Activated CD8-positive, alpha-beta memory T cell treated with anti-CD3 and anti-CD28 coated beads for 36 hours (primary cell): ENCODE measurements at regions not wholly inside any gene's neighbourhood (a gene's known extent, or its start where the extent isn't known, plus 50 kb on each side); places are given as distances from the start of the nearest gene placed in this dataset.
"Not testable (repeated sequence)": the region's sequence is repeated elsewhere in the genome, so short reads cannot be mapped to it uniquely, and the experiment has no call there.

Experiments used
- CTCF ChIA-PET: fragments of 350-600 bp; sonication (Branson Sonifier 250); formaldehyde crosslinking; loops from one replicate; lab custom pipeline; 2021; ENCODE audit warnings: antibody characterized with exemption; lab: Charles Lee
- POLR2A ChIA-PET: fragments of 350-600 bp; sonication (Branson Sonifier 250); formaldehyde crosslinking; loops from one replicate; lab custom pipeline; 2021; ENCODE audit warnings: antibody characterized with exemption; lab: Charles Lee

DNA sequence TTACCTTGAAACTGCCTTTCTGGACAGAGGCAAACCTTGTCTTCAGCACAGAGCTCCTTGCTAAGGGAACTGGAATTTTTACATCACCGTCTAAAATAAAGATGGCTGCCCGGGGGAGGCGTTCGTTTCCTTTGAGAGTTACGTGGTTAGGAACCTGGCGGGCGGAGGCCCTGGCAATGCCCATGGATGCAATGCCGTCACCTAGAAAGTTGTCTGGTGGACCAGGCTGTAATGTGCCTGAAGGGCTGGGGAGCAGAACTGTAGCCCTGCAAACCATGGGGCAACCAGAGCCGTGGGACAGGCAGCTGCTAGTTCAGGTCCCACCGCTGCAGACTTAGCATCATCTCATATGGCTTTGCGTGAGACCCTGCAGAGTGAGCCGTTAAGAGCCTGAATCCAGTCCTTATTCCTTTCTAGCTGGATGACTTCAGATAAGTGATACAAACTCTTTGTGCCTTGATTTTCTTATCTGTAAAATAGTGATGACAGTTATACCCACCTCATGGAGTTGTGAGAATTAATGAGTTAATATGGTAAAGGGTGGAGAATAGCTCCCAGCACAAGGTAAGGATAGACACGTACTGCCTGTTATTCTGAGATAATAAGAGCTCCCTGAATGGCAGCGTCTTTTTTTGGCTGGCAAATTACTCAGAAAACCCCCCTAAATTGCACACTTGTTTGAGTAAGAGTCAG is 219.7 kb downstream of the EMX2 start:
- ChIA-PET CTCF (no interaction called here), POLR2A (no interaction called here)

- POLR2A ChIA-PET = no interaction called here
- CTCF ChIA-PET = no interaction called here
Measured at GRCh38 chr10:117762819-117763172, 220.2 kb downstream of the EMX2 start.

DNA sequence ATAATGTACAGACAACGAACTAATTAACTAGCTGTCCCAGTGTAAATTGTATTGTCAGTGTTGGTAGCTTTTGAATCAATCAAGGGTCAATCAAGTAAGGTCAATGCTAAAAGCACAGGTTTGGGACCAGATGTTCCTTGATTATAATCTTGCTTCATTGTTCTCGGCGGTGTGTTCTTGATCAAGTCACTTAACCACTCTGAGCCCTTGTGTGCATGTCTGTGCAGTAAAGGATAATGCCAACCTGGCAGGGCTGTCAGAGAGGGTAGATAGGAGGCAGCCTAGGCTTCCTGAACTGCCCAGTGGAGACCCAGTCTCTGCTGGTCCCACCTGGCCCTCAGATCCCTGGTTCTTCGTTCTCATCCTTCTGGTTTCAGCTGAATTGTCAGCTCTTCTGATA is 221.0 kb downstream of the EMX2 start:
- CTCF ChIA-PET = no interaction called here

GRCh38 chr10:117768333-117769042 is 225.9 kb downstream of the EMX2 start:
- POLR2A ChIA-PET = no interaction called here
- CTCF ChIA-PET = no interaction called here

More for the DNA sequence above, 221.0 kb downstream of the EMX2 start:
- POLR2A ChIA-PET = no interaction called here

DNA sequence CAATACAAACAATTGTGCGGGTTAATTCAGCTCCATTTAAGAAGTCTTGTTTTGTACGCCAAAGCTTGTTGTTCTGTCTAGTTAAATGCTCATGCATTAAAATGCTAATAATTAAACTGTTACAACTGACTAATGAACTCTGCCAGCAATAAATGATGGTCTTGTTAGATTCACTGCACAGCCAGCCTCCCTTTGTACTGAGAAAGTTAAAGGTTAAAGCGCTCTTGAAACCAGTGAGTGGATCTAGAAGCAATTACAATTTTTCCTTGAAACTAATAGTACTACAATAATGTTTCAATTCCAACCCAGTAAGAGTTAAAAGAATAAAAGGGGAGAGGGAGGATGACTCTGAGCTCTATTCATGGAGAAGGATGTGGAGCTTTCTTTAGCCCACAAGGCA is 233.0 kb downstream of the EMX2 start:
- CTCF ChIA-PET = no interaction called here
- POLR2A ChIA-PET = no interaction called here

- POLR2A ChIA-PET, CTCF ChIA-PET: not testable (repeated sequence)
Measured at GRCh38 chr10:117777222-117777621, 234.7 kb downstream of the EMX2 start.

GRCh38 chr10:117778241-117778640 is 235.7 kb downstream of the EMX2 start:
- CTCF ChIA-PET = no interaction called here
- POLR2A ChIA-PET = no interaction called here

DNA sequence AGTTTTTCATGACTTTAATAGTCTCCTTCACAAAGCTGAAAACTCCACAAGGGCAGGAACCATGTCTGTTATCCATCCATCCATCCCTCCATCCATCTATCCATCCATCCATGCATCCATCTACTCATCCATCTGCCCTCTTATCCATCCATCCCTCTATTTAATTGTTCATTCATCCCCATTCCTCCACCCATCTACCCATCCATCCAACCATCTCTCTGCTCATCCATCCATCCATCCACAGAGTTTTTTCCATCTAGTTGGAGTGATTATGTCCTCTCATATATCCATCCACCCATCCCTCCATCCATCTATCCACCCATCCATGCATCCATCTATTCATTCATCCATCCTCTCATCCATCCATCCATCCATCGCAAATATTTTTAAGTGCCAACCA is 237.9 kb downstream of the EMX2 start:
- POLR2A ChIA-PET = no interaction called here
- CTCF ChIA-PET = no interaction called here

- CTCF ChIA-PET = no interaction called here
- POLR2A ChIA-PET = no interaction called here
Measured at GRCh38 chr10:117781216-117781831, 238.8 kb downstream of the EMX2 start.

GRCh38 chr10:117782276-117782675 is 239.7 kb downstream of the EMX2 start:
- CTCF ChIA-PET = no interaction called here

DNA sequence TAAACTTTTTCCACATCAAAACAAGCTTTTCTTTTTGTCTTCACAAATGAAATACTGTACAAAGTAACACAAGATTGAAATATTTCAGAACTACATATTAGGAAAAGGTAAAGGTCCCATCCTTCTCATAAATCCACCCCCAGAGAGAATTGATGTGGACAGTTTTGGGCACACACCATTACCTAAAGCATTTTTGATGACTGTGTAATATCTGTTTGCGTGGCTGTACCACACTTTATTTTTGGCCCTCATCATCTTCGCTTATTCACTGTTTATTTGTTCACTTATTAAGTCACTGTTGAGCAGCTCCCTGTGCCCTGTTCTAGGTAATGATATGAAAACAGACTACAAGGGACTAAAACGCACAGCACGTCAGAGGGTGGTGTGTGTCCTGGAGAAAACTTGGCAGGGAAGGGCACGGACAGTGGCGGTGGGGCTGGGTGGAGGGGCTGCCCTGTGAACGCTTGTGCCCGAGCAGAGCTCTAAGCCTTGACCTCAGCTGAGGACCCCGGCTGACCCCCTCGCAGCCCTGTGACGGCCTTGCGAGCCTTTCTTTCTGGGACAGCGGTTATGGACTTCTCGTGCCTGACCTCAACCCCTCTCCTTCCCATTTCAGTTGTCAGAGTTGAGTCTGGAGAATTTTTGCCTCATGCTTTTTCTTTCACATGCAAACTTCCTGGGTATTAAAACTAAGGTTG is 241.3 kb downstream of the EMX2 start:
- POLR2A ChIA-PET = no interaction called here
- CTCF ChIA-PET = interaction anchor here (0.7 kb wide), 1 partner anchor 127 kb away, joined by 4 read pairs; no protein-coding TSS in a partner anchor

More at GRCh38 chr10:117782276-117782675, 239.7 kb downstream of the EMX2 start:
- POLR2A ChIA-PET = no interaction called here

DNA sequence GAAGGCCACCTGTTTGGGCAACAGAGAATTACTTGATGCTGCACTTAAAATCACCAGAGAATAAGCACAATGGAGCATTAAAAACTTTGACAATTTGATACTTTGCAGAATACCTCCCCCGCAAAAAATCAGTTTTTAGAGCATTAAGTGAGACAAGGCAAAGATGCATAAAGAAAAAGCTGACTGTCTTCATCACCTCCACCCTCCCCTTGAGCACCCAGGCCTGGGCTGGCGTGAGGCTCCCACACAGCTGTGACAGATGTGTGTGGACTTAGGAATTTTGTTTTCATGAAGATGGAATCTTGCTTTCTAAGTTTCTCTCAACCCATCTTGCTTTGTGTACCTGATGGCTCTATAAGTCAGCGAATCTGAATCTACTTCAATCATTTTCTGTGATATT is 242.2 kb downstream of the EMX2 start:
- POLR2A ChIA-PET = no interaction called here
- CTCF ChIA-PET = no interaction called here

DNA sequence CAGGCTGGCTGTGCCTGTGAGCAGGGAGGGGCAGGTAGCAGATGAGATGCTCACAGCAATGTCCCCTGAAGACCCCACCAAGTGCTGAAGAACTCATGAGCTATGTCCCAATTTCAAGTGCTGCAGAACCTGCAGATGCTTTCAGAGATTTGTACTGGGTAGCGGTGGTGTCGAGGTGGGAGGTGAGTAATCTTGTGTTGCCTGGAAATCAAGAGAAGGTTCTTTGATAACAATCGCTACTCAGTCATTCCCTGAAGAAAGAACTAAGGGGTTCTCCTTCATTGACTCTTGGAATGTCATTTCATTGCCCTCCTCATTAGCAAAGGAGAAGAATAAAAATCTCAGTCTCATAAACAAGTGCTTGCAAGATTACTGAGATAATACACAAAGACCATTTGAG is 246.4 kb downstream of the EMX2 start:
- ChIA-PET POLR2A (no interaction called here), CTCF (no interaction called here)

GRCh38 chr10:117790179-117790578 is 247.6 kb downstream of the EMX2 start:
- ChIA-PET CTCF (no interaction called here), POLR2A (no interaction called here)

DNA sequence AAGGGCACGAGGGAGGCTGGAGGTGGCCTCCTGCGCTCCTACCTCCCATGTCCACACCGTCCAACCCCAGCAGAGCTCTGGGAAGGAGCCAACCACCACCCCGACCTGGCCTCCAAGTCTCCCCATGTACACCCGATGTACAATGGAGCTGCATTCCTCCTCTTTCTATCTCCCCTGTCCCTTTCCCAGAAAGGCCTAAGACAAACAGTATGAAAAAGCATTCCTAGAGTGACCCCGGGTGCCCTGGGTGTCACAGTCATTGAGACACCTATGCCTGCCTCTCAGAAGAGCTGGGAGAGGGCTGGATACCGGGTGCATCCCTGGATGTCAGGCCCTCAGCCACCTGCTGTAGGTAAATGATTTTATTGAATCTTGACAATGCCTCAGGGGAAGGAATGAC is 248.1 kb downstream of the EMX2 start:
- ChIA-PET CTCF (no interaction called here), POLR2A (no interaction called here)

DNA sequence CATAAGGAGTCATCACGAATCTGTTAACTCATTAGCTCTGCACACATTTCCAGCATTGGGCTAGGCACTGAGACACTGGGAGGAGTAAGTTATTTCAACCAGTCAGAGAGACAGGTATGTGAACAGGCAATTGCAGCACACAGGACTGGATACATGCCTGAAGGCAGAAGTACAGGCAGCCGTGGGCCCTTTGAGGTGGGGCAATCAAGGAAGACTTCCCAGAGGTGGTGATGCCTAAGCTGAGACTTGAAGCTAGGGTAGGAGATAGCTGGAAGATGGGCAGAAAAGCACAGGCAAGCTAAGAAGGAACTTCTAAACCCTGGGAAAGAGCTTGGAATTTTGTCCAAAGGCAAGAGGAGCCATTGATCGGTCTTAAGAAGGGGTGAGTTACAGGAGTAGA is 249.7 kb downstream of the EMX2 start:
- ChIA-PET POLR2A (no interaction called here), CTCF (no interaction called here)

DNA sequence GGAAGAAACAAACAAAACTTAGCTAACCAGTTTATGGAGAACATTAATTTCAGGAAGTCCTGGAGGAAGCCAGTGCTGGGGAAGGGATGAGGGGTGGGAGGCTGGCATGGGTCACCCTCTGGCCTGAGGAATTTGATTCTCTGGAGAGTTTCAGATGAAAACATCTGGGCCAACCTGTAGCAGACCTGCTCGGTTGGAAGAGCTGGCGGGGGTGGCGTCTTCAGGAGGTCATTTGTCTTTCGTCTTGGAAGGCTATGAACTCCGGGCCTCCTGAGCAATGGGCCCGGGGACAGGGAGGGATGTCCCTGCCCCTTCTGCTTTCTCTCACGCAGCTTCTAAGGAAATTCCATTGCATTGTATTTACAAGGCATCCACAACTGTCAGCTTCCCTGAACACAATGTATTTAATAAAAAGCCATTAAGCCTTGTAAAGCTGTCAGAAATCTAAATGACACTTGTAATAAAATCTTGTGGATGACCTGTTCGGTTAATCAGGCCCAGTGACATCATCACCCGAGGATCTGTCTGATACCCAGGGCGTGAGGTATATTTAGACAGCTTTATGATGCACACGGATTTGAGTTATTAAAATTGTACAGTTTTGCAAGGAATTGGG is 250.5 kb downstream of the RAB11FIP2 start:
- POLR2A ChIA-PET = no interaction called here
- CTCF ChIA-PET = no interaction called here

DNA sequence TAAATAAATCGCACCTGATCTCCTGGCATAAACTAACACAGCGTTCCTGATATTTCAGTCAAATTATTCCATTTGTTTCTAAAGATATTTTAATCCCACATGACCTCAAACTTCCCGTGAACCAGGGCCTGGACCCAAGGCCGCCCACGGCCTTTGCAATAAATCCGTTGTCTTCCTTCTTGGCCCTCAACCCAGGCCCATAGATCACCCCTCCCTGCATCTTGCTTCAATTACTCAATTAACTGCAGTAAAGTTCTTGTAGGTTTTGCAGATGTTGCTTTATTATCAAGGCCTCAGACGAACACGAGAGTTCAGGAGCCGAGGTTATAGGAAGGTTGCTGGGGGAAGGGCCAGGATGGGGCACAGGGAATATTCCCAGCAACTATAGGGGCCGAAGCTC is 249.4 kb downstream of the RAB11FIP2 start:
- POLR2A ChIA-PET = no interaction called here

GRCh38 chr10:117801691-117802090 is 245.1 kb downstream of the RAB11FIP2 start:
- CTCF ChIA-PET = no interaction called here
- POLR2A ChIA-PET = no interaction called here

More for the DNA sequence above, 249.4 kb downstream of the RAB11FIP2 start:
- CTCF ChIA-PET = no interaction called here

DNA sequence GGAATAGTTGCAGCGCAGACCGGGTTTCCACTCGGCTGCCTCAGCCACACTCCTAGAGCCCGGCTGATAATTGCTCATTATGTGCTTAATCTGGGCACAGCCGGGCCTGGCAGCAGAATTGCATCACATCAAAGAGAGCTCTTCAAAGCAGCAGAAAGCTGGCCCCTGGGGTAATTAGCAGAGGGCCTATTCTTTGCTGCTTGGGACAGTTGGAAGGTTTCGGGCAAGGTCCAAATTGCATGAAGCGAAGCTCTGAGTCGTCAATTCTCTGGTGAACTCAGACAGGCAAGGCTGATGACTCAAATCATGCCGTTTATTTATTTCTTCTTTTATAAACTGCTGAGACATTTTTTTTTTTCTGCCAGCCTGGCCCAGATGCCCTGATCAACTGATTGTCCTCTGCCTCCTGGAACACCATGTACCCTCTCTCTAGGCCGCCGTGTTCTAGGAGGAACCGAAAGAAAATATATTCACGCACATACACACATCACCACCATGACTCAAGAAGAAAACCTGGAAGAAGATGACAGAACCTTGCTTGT is 242.2 kb downstream of the RAB11FIP2 start:
- ChIA-PET CTCF (no interaction called here), POLR2A (no interaction called here)
